ENCODE measurements at regions not wholly inside any gene's neighbourhood (a gene's known extent, or its start where the extent isn't known, plus 50 kb on each side); places are given as distances from the start of the nearest gene placed in this dataset.

DNA sequence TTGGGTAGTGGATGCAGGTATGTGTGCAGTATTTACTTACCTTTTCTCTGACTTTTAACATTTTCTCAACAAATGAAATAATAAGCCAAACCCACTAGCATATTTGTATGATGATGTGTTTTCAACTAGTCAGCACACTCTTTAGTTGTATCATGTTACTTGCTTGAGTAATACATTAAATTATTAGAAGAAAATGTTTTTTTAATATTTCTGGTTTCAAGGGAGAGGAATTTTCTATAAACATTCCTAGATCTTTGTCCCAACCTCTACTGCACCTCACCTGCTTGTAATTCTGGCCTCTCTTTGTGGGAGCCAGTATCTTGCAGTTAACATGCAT, 161.8 kb upstream of the CBLB start:
- TF ChIP-seq, protein P1, sequence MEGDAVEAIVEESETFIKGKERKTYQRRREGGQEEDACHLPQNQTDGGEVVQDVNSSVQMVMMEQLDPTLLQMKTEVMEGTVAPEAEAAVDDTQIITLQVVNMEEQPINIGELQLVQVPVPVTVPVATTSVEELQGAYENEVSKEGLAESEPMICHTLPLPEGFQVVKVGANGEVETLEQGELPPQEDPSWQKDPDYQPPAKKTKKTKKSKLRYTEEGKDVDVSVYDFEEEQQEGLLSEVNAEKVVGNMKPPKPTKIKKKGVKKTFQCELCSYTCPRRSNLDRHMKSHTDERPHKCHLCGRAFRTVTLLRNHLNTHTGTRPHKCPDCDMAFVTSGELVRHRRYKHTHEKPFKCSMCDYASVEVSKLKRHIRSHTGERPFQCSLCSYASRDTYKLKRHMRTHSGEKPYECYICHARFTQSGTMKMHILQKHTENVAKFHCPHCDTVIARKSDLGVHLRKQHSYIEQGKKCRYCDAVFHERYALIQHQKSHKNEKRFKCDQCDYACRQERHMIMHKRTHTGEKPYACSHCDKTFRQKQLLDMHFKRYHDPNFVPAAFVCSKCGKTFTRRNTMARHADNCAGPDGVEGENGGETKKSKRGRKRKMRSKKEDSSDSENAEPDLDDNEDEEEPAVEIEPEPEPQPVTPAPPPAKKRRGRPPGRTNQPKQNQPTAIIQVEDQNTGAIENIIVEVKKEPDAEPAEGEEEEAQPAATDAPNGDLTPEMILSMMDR (IDR thresholded peaks at IDR 0.05; ENCODE audit: low read depth, low read length), result no peak
- TF ChIP-seq EZH2phosphoT487 (IDR thresholded peaks at IDR 0.05; ENCODE audit: low read depth), result no peak
